GM10266 (cell line): ENCODE measurements at regions not wholly inside any gene's neighbourhood (a gene's known extent, or its start where the extent isn't known, plus 50 kb on each side); places are given as distances from the start of the nearest gene placed in this dataset.

Experiments
- DNase-seq: peaks from one replicate; pipeline ENCODE4 v3.0.0; 2012; ENCODE audit errors: extremely low spot score
- CTCF ChIP-seq: IDR thresholded peaks from 2 replicates; pipeline ENCODE4 v1.5.1; 2012; ENCODE audit warnings: mild to moderate bottlenecking, low read depth; ENCODE audit not compliant: control insufficient read depth, insufficient read depth; ENCODE audit errors: missing control alignments

GRCh38 chr1:168966217-168966616, 140.3 kb upstream of the ATP1B1 start:
- DNase-seq: no peak
- no peak for TF ChIP-seq CTCF

- DNase-seq: no peak
- no peak for TF ChIP-seq CTCF
Observed at GRCh38 chr1:168966636-168967035, 139.9 kb upstream of the ATP1B1 start.

- no peak for DNase-seq
- TF ChIP-seq CTCF: no peak
Observed at GRCh38 chr1:168970926-168971659, 135.4 kb upstream of the ATP1B1 start.

GRCh38 chr1:168972225-168972624, 134.3 kb upstream of the ATP1B1 start:
- no peak for DNase-seq
- TF ChIP-seq CTCF: no peak

GRCh38 chr1:168972887-168973286, 133.6 kb upstream of the ATP1B1 start:
- DNase-seq: no peak
- no peak for TF ChIP-seq CTCF

GRCh38 chr1:168974117-168974516, 132.4 kb upstream of the ATP1B1 start:
- DNase-seq: no peak
- TF ChIP-seq CTCF: no peak

GRCh38 chr1:168974611-168975010, 131.9 kb upstream of the ATP1B1 start:
- no peak for TF ChIP-seq CTCF
- DNase-seq: no peak
